Gastrocnemius medialis (tissue), 4 donors: ENCODE measurements at regions not wholly inside any gene's neighbourhood (a gene's known extent, or its start where the extent isn't known, plus 50 kb on each side); places are given as distances from the start of the nearest gene placed in this dataset.

Experiments
- POLR2A ChIP-seq, 2 donors: fragments of 450-650 bp; IDR thresholded peaks; one replicate each; pipeline ENCODE4 v1.6.1; 2017; ENCODE audit warnings: antibody characterized with exemption in 2 of 2, mild to moderate bottlenecking in 2 of 2, moderate library complexity in 2 of 2
- TF ChIP-seq, protein P1 (sequence below), 5 experiments: fragments of 450-650 bp in 3 of 5; fragments of 200-600 bp in 2 of 5; sonication (generic) in 2 of 5; IDR thresholded peaks in 4 of 5; conservative IDR thresholded peaks in 1 of 5; 1 replicate in 4 of 5; 2 replicates in 1 of 5; pipeline ENCODE4 v1.5.1; 2016 to 2019; ENCODE audit warnings: antibody characterized with exemption in 5 of 5, mild to moderate bottlenecking in 3 of 5, moderate library complexity in 3 of 5

DNA sequence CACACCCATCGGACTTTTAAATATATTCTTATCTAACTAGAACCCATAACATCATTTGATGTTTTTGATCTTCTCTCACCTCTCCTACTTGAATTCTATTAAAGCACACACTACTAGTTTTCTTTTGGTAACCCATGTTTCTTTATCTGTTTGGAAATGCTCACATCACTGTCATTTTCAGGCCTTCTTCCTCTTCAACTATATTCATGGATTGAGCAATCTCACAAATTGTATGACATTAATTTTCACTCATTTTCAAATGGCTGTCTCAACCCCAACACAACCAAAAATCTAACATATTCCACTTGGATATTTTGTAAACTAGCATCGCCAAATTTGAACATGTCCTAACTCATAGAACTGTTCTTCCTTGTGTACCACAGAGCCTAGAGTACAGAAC is 488.0 kb upstream of the SEMA3A start:
- TF ChIP-seq, protein P1, sequence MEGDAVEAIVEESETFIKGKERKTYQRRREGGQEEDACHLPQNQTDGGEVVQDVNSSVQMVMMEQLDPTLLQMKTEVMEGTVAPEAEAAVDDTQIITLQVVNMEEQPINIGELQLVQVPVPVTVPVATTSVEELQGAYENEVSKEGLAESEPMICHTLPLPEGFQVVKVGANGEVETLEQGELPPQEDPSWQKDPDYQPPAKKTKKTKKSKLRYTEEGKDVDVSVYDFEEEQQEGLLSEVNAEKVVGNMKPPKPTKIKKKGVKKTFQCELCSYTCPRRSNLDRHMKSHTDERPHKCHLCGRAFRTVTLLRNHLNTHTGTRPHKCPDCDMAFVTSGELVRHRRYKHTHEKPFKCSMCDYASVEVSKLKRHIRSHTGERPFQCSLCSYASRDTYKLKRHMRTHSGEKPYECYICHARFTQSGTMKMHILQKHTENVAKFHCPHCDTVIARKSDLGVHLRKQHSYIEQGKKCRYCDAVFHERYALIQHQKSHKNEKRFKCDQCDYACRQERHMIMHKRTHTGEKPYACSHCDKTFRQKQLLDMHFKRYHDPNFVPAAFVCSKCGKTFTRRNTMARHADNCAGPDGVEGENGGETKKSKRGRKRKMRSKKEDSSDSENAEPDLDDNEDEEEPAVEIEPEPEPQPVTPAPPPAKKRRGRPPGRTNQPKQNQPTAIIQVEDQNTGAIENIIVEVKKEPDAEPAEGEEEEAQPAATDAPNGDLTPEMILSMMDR (IDR thresholded peaks at IDR 0.05 in 4 of 5, conservative IDR thresholded peaks at IDR 0.05 in 1 of 5) = no peak
- TF ChIP-seq POLR2A (IDR thresholded peaks at IDR 0.05) = no peak
